K562 (cell line): ENCODE measurements at regions not wholly inside any gene's neighbourhood (a gene's known extent, or its start where the extent isn't known, plus 50 kb on each side); places are given as distances from the start of the nearest gene placed in this dataset.

Experiments
- FOSL1 ChIP-seq: fragments of 200-800 bp; sonication (Bioruptor generic); conservative IDR thresholded peaks from 2 replicates; pipeline ENCODE4 v1.6.1; 2016; ENCODE audit warnings: missing genetic modification characterization, missing compliant biosample characterization
- FOXM1 ChIP-seq, 2 experiments: fragments of 450-650 bp in 1 of 2; sonication (generic) in 1 of 2; formaldehyde crosslinking in 1 of 2; IDR thresholded peaks; 2 replicates each; pipeline versions ENCODE4 v1.6.1 to v1.9.0; 2017 to 2022; ENCODE audit warnings: low read depth in 2 of 2, mild to moderate bottlenecking in 2 of 2, missing genetic modification reagents in 1 of 2, moderate library complexity in 1 of 2
- GATAD2A ChIP-seq: fragments of 450-650 bp; IDR thresholded peaks from 2 replicates; pipeline ENCODE4 v1.6.1; 2017
- HDAC3 ChIP-seq: fragments of 450-650 bp; IDR thresholded peaks from 2 replicates; pipeline ENCODE4 v1.6.1; 2018; ENCODE audit warnings: borderline replicate concordance, mild to moderate bottlenecking, moderate library complexity; ENCODE audit not compliant: partially characterized antibody
- MAFK ChIP-seq: IDR thresholded peaks from 2 replicates; pipeline ENCODE4 v1.6.1; 2011; ENCODE audit warnings: low read length, improper control_type of control experiment
- MXI1 ChIP-seq: IDR thresholded peaks from 2 replicates; pipeline ENCODE4 v1.6.1; 2011; ENCODE audit warnings: low read depth, mild to moderate bottlenecking, improper control_type of control experiment, low read length
- NFYB ChIP-seq: IDR thresholded peaks from 2 replicates; pipeline ENCODE4 v1.6.1; 2011; ENCODE audit warnings: mild to moderate bottlenecking, moderate library complexity; ENCODE audit not compliant: insufficient read length; ENCODE audit errors: extremely low read depth
- NR2C2 ChIP-seq, 2 experiments: fragments of 200-800 bp in 1 of 2; sonication (Bioruptor generic) in 1 of 2; sonication (generic) in 1 of 2; formaldehyde crosslinking in 1 of 2; IDR thresholded peaks; 2 replicates each; pipeline versions ENCODE4 v1.6.1 to v1.8.0; 2016 to 2022; ENCODE audit warnings: mild to moderate bottlenecking in 1 of 2, missing compliant biosample characterization in 1 of 2, missing genetic modification characterization in 1 of 2, missing genetic modification reagents in 1 of 2
- POLR2A ChIP-seq: fragments of 450-650 bp; conservative IDR thresholded peaks from 2 replicates; pipeline ENCODE4 v1.6.1; 2016
- SP1 ChIP-seq: sonication (generic); formaldehyde crosslinking; IDR thresholded peaks from 2 replicates; pipeline ENCODE4 v1.8.1; 2022; ENCODE audit warnings: mild to moderate bottlenecking, missing genetic modification reagents
- SRSF9 ChIP-seq: fragments of 200-400 bp; formaldehyde crosslinking; IDR thresholded peaks from 2 replicates; pipeline ENCODE4 v1.6.1; 2017; ENCODE audit warnings: low read depth, low read length, borderline replicate concordance
- YY1 ChIP-seq, 3 experiments: IDR thresholded peaks; 2 replicates each; pipeline ENCODE4 v1.6.1; 2011; ENCODE audit warnings: low read length in 2 of 3, mild to moderate bottlenecking in 2 of 3, moderate library complexity in 2 of 3, borderline replicate concordance in 1 of 3, control low read depth in 1 of 3, low read depth in 1 of 3; ENCODE audit not compliant: insufficient read depth in 3 of 3, insufficient replicate concordance in 2 of 3, control insufficient read depth in 1 of 3, insufficient read length in 1 of 3; ENCODE audit errors: extremely low read depth in 1 of 3
- TF ChIP-seq, protein P1 (sequence below): fragments of 450-650 bp; IDR thresholded peaks from 2 replicates; pipeline ENCODE4 v1.6.1; 2018; ENCODE audit not compliant: partially characterized antibody
- TF ChIP-seq, protein P2 (sequence below), 3 experiments: IDR thresholded peaks in 2 of 3; conservative IDR thresholded peaks in 1 of 3; 2 replicates each; pipeline ENCODE4 v1.5.1; 2011 to 2012; ENCODE audit warnings: low read length in 3 of 3, mild to moderate bottlenecking in 3 of 3, control low read depth in 2 of 3, improper control_type of control experiment in 1 of 3, inconsistent platforms in 1 of 3, low read depth in 1 of 3, mixed read lengths in 1 of 3, moderate library complexity in 1 of 3; ENCODE audit not compliant: insufficient read depth in 2 of 3

DNA sequence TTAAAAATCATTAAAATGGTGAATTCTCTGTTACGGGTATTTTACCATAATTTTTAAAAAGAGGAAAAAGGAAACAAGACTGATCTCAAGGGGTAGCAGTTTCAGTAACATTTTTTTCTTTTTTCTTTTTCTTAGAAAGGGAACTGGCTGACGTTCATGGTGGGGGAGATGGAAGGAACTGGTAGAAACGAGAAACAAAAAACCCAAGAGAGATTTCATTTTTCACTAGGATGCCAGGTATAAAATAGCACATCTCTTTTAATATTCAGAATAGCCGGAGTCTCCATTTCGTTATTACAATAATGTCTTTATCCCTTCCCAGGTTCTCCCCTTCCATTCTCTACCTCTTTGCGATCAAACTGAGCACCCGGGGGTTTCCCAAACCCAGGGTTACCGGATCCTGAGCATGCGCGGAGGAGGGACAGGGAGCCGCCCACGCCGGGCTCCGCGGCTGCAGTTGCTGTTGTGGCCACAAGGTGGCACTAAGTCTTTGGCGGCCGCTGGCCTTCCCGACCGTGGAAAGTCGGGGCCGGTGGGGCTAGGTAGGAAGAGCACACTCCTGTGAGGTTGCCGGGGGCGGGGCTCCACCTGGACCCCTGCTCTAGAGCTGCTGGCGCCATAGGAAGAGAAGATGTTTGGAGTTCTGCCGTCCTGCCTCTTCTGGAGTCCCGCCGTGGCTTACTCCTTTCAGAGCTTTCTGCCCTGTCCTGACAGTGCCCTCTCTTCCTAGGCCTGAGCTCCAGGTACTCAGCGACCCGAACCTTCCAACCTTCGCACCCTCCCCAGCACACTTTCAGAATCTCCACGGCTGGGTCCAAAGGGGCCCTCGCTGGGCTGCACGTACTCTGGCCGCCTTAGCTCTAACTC lies 146.8 kb downstream of the SH3BGRL2 start:
- TF ChIP-seq NFYB (no peak), POLR2A (no peak), FOSL1 (tag) (no peak), SP1 (CRISPR knock-in tag) (no peak), GATAD2A (no peak), MXI1 (no peak), HDAC3 (no peak), NR2C2 (CRISPR knock-in tag; IDR thresholded peaks at IDR 0.05) (no peak), NR2C2 (tag; IDR thresholded peaks at IDR 0.05) (no peak), SRSF9 (no peak), FOXM1 (IDR thresholded peaks at IDR 0.05; ENCODE audit: low read depth) (no peak), FOXM1 (CRISPR knock-in tag; IDR thresholded peaks at IDR 0.05; ENCODE audit: low read depth) (no peak), YY1 (IDR thresholded peaks at IDR 0.05; ENCODE audit: borderline replicate concordance in 1 of 3, control insufficient read depth in 1 of 3, extremely low read depth in 1 of 3, insufficient read depth in 3 of 3, insufficient read length in 1 of 3, insufficient replicate concordance in 2 of 3, low read depth in 1 of 3, low read length in 2 of 3) (peak in 2 of 3 experiments; percentile 16 to 17), MAFK (no peak)
- TF ChIP-seq, protein P1, sequence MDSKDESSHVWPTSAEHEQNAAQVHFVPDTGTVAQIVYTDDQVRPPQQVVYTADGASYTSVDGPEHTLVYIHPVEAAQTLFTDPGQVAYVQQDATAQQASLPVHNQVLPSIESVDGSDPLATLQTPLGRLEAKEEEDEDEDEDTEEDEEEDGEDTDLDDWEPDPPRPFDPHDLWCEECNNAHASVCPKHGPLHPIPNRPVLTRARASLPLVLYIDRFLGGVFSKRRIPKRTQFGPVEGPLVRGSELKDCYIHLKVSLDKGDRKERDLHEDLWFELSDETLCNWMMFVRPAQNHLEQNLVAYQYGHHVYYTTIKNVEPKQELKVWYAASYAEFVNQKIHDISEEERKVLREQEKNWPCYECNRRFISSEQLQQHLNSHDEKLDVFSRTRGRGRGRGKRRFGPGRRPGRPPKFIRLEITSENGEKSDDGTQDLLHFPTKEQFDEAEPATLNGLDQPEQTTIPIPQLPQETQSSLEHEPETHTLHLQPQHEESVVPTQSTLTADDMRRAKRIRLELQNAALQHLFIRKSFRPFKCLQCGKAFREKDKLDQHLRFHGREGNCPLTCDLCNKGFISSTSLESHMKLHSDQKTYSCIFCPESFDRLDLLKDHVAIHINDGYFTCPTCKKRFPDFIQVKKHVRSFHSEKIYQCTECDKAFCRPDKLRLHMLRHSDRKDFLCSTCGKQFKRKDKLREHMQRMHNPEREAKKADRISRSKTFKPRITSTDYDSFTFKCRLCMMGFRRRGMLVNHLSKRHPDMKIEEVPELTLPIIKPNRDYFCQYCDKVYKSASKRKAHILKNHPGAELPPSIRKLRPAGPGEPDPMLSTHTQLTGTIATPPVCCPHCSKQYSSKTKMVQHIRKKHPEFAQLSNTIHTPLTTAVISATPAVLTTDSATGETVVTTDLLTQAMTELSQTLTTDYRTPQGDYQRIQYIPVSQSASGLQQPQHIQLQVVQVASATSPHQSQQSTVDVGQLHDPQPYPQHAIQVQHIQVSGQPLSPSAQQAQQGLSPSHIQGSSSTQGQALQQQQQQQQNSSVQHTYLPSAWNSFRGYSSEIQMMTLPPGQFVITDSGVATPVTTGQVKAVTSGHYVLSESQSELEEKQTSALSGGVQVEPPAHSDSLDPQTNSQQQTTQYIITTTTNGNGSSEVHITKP = peak; percentile 84
- TF ChIP-seq, protein P2, sequence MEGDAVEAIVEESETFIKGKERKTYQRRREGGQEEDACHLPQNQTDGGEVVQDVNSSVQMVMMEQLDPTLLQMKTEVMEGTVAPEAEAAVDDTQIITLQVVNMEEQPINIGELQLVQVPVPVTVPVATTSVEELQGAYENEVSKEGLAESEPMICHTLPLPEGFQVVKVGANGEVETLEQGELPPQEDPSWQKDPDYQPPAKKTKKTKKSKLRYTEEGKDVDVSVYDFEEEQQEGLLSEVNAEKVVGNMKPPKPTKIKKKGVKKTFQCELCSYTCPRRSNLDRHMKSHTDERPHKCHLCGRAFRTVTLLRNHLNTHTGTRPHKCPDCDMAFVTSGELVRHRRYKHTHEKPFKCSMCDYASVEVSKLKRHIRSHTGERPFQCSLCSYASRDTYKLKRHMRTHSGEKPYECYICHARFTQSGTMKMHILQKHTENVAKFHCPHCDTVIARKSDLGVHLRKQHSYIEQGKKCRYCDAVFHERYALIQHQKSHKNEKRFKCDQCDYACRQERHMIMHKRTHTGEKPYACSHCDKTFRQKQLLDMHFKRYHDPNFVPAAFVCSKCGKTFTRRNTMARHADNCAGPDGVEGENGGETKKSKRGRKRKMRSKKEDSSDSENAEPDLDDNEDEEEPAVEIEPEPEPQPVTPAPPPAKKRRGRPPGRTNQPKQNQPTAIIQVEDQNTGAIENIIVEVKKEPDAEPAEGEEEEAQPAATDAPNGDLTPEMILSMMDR (IDR thresholded peaks at IDR 0.05 in 2 of 3, conservative IDR thresholded peaks at IDR 0.05 in 1 of 3; ENCODE audit: insufficient read depth in 2 of 3, low read depth in 1 of 3, low read length in 3 of 3) = peak; percentile 92 to 95 (median 93)
